Karpas-422 (cell line): ENCODE measurements at regions not wholly inside any gene's neighbourhood (a gene's known extent, or its start where the extent isn't known, plus 50 kb on each side); places are given as distances from the start of the nearest gene placed in this dataset.
"Not testable (repeated sequence)": the region's sequence is repeated elsewhere in the genome, so short reads cannot be mapped to it uniquely, and the experiment has no call there.

Experiments
- DNase-seq: peaks from one replicate; pipeline ENCODE4 v3.0.0-alpha.2; 2015
- H2AFZ ChIP-seq: fragments of 200-600 bp; sonication (generic); 2 replicates; pipeline ENCODE4 v1.6.1; 2014; ENCODE audit warnings: antibody characterized with exemption, low read length, mixed read lengths
- H3K27ac ChIP-seq: fragments of 200-600 bp; sonication (generic); 2 replicates; pipeline ENCODE4 v1.5.1; 2014; ENCODE audit warnings: mild to moderate bottlenecking, low read length, moderate library complexity
- H3K27me3 ChIP-seq: fragments of 200-600 bp; sonication (generic); 2 replicates; pipeline ENCODE4 v1.6.1; 2014; ENCODE audit warnings: low read length, mixed read lengths
- H3K36me3 ChIP-seq: fragments of 200-600 bp; sonication (generic); 2 replicates; pipeline ENCODE4 v1.6.1; 2014; ENCODE audit warnings: low read length, mixed read lengths; ENCODE audit not compliant: insufficient read depth
- H3K4me1 ChIP-seq: fragments of 200-600 bp; sonication (generic); 2 replicates; pipeline ENCODE4 v1.6.1; 2014; ENCODE audit warnings: mild to moderate bottlenecking, low read length, mixed read lengths
- H3K4me2 ChIP-seq: fragments of 200-600 bp; sonication (generic); 2 replicates; pipeline ENCODE4 v1.6.1; 2014; ENCODE audit warnings: low read length, low read depth, mild to moderate bottlenecking; ENCODE audit not compliant: poor library complexity, severe bottlenecking
- H3K4me3 ChIP-seq: fragments of 200-600 bp; sonication (generic); 2 replicates; pipeline ENCODE4 v1.5.1; 2014; ENCODE audit warnings: mild to moderate bottlenecking, antibody characterized with exemption, low read length, mixed read lengths
- H3K79me2 ChIP-seq: fragments of 200-600 bp; sonication (generic); 2 replicates; pipeline ENCODE4 v1.6.1; 2014; ENCODE audit warnings: mild to moderate bottlenecking, low read length, mixed read lengths
- H3K9ac ChIP-seq: fragments of 200-600 bp; sonication (generic); 2 replicates; pipeline ENCODE4 v1.6.0; 2014; ENCODE audit warnings: low read length
- H3K9me2 ChIP-seq: fragments of 200-600 bp; sonication (generic), shearing (Covaris generic); replicated peaks from 2 replicates; pipeline ENCODE4 v1.6.0; 2014; ENCODE audit warnings: mild to moderate bottlenecking, low read length, moderate library complexity; ENCODE audit not compliant: insufficient read depth
- H3K9me3 ChIP-seq: fragments of 300-700, 200-600 bp; sonication (generic); 2 replicates; pipeline ENCODE4 v1.6.1; 2014; ENCODE audit warnings: low read length, mixed read lengths
- H4K20me1 ChIP-seq: fragments of 200-600 bp; sonication (generic); 2 replicates; pipeline ENCODE4 v1.6.1; 2014; ENCODE audit warnings: mild to moderate bottlenecking, antibody characterized with exemption, low read length, low read depth; ENCODE audit not compliant: insufficient read depth

GRCh38 chr14:30006695-30007094, 79.0 kb upstream of the PRKD1 start:
- no peak overlapping the region for H3K4me2 ChIP-seq
- H3K9ac ChIP-seq: no peak overlapping the region
- H3K9me3 ChIP-seq: peaks cover 14% of the 10 kb centered on the region
- no peak overlapping the region for H3K4me3 ChIP-seq
- H3K79me2 ChIP-seq: no peaks in the 10 kb centered on the region
- H3K36me3 ChIP-seq: no peaks in the 10 kb centered on the region
- H2AFZ ChIP-seq: no peak overlapping the region
- H3K4me1 ChIP-seq: no peaks in the 10 kb centered on the region
- DNase-seq: no peak
- no peaks in the 10 kb centered on the region for H3K27me3 ChIP-seq
- H3K9me2 ChIP-seq: no peaks in the 10 kb centered on the region
- H3K27ac ChIP-seq: no peak overlapping the region
- H4K20me1 ChIP-seq: no peaks in the 10 kb centered on the region

- Histone ChIP-seq H3K9ac (no peak overlapping the region), H3K27me3 (no peaks in the 10 kb centered on the region), H2AFZ (no peak overlapping the region), H3K4me3 (no peak overlapping the region), H3K4me1 (no peaks in the 10 kb centered on the region), H3K36me3 (no peaks in the 10 kb centered on the region), H3K79me2 (no peaks in the 10 kb centered on the region), H4K20me1 (no peaks in the 10 kb centered on the region), H3K9me3 (peaks cover 13% of the 10 kb centered on the region), H3K4me2 (no peak overlapping the region), H3K27ac (no peak overlapping the region), H3K9me2 (no peaks in the 10 kb centered on the region)
- no peak for DNase-seq
These were observed 87.8 kb upstream of the PRKD1 start for GRCh38 chr14:30015489-30015888.

GRCh38 chr14:30016002-30016401, 88.4 kb upstream of the PRKD1 start:
- Histone ChIP-seq H2AFZ (no peak overlapping the region), H3K9me2 (no peaks in the 10 kb centered on the region), H3K9ac (no peak overlapping the region), H3K79me2 (no peaks in the 10 kb centered on the region), H3K4me1 (no peaks in the 10 kb centered on the region), H4K20me1 (no peaks in the 10 kb centered on the region), H3K27ac (no peak overlapping the region), H3K4me2 (no peak overlapping the region), H3K27me3 (no peaks in the 10 kb centered on the region), H3K4me3 (no peak overlapping the region), H3K36me3 (no peaks in the 10 kb centered on the region), H3K9me3 (peaks cover 14% of the 10 kb centered on the region)
- DNase-seq: no peak

- no peak overlapping the region for H2AFZ ChIP-seq
- H3K4me1 ChIP-seq: no peaks in the 10 kb centered on the region
- H3K9me3 ChIP-seq: peaks cover 22% of the 10 kb centered on the region
- no peak overlapping the region for H3K9ac ChIP-seq
- H3K27me3 ChIP-seq: no peaks in the 10 kb centered on the region
- H3K27ac ChIP-seq: no peak overlapping the region
- H3K36me3 ChIP-seq: no peaks in the 10 kb centered on the region
- H3K4me2 ChIP-seq: no peak overlapping the region
- no peaks in the 10 kb centered on the region for H3K9me2 ChIP-seq
- DNase-seq: no peak
- H4K20me1 ChIP-seq: no peaks in the 10 kb centered on the region
- H3K4me3 ChIP-seq: no peak overlapping the region
- no peaks in the 10 kb centered on the region for H3K79me2 ChIP-seq
These were observed 89.8 kb upstream of the PRKD1 start for GRCh38 chr14:30017370-30017993.

- no peak overlapping the region for H3K27ac ChIP-seq
- no peaks in the 10 kb centered on the region for H3K27me3 ChIP-seq
- no peaks in the 10 kb centered on the region for H4K20me1 ChIP-seq
- no peaks in the 10 kb centered on the region for H3K9me2 ChIP-seq
- H3K79me2 ChIP-seq: no peaks in the 10 kb centered on the region
- no peak overlapping the region for H3K4me3 ChIP-seq
- no peaks in the 10 kb centered on the region for H3K36me3 ChIP-seq
- peaks cover 37% of the 10 kb centered on the region for H3K9me3 ChIP-seq
- no peaks in the 10 kb centered on the region for H3K4me1 ChIP-seq
- H3K4me2 ChIP-seq: no peak overlapping the region
- DNase-seq: no peak
- H2AFZ ChIP-seq: no peak overlapping the region
- no peak overlapping the region for H3K9ac ChIP-seq
These were observed 92.6 kb upstream of the PRKD1 start for GRCh38 chr14:30020271-30020670.

- Histone ChIP-seq H3K36me3 (no peaks in the 10 kb centered on the region), H4K20me1 (no peaks in the 10 kb centered on the region), H3K9me3 (peaks cover 41% of the 10 kb centered on the region), H3K9me2 (no peaks in the 10 kb centered on the region), H3K4me1 (no peaks in the 10 kb centered on the region), H3K4me3 (no peak overlapping the region), H3K27ac (no peak overlapping the region), H3K79me2 (no peaks in the 10 kb centered on the region), H3K4me2 (no peak overlapping the region), H3K9ac (no peak overlapping the region), H3K27me3 (no peaks in the 10 kb centered on the region), H2AFZ (no peak overlapping the region)
- DNase-seq: no peak
These were observed 93.0 kb upstream of the PRKD1 start for GRCh38 chr14:30020687-30021086.

GRCh38 chr14:30023350-30023749, 95.7 kb upstream of the PRKD1 start:
- not testable (repeated sequence) for H3K36me3 ChIP-seq, H3K27me3 ChIP-seq, H2AFZ ChIP-seq, H3K9ac ChIP-seq, H3K27ac ChIP-seq, H3K9me2 ChIP-seq, H4K20me1 ChIP-seq, H3K4me2 ChIP-seq, DNase-seq, H3K4me3 ChIP-seq, H3K79me2 ChIP-seq, H3K4me1 ChIP-seq
- H3K9me3 ChIP-seq: peaks cover 48% of the 10 kb centered on the region

- H3K79me2 ChIP-seq: no peaks in the 10 kb centered on the region
- H4K20me1 ChIP-seq: no peaks in the 10 kb centered on the region
- H3K4me1 ChIP-seq: no peaks in the 10 kb centered on the region
- DNase-seq: no peak
- H3K9ac ChIP-seq: no peak overlapping the region
- peaks cover 75% of the 10 kb centered on the region for H3K9me3 ChIP-seq
- no peak overlapping the region for H2AFZ ChIP-seq
- no peaks in the 10 kb centered on the region for H3K27me3 ChIP-seq
- no peak overlapping the region for H3K4me3 ChIP-seq
- no peak overlapping the region for H3K4me2 ChIP-seq
- no peaks in the 10 kb centered on the region for H3K9me2 ChIP-seq
- no peak overlapping the region for H3K27ac ChIP-seq
- no peaks in the 10 kb centered on the region for H3K36me3 ChIP-seq
These were observed 106.5 kb upstream of the PRKD1 start for GRCh38 chr14:30034152-30034551.

- Histone ChIP-seq H3K9me3 (peaks cover 72% of the 10 kb centered on the region), H3K79me2 (no peaks in the 10 kb centered on the region), H3K27me3 (no peaks in the 10 kb centered on the region), H3K4me1 (no peaks in the 10 kb centered on the region), H3K4me3 (no peak overlapping the region), H3K9me2 (no peaks in the 10 kb centered on the region), H3K27ac (no peak overlapping the region), H2AFZ (no peak overlapping the region), H3K4me2 (no peak overlapping the region), H3K36me3 (no peaks in the 10 kb centered on the region), H4K20me1 (no peaks in the 10 kb centered on the region), H3K9ac (no peak overlapping the region)
- DNase-seq: no peak
These were observed 107.7 kb upstream of the PRKD1 start for GRCh38 chr14:30035361-30035760.
